ENCODE measurements at regions not wholly inside any gene's neighbourhood (a gene's known extent, or its start where the extent isn't known, plus 50 kb on each side); places are given as distances from the start of the nearest gene placed in this dataset.

GRCh38 chr13:97139691-97140090, 82.4 kb upstream of the MBNL2 start:
- DNase-seq = no peak

DNA sequence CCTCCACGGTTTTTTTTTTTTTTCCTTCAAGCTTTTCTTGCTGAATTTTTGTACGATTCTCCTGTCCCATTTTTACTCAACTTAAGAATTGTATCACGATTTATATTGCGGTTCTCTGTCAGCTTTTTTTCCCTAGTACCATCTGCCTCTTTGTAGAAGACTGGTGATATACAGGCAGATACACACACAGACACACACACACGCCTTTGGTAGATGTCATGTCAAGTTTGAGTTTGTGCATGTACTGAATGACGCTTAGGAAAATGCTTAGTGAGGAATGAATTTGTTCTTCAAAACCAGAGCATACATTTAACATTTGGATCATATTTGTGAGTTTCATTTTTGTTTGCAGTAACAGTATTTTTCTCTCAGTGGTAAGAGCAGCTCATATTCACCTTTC, 82.0 kb upstream of the MBNL2 start:
- DNase-seq = no peak

DNA sequence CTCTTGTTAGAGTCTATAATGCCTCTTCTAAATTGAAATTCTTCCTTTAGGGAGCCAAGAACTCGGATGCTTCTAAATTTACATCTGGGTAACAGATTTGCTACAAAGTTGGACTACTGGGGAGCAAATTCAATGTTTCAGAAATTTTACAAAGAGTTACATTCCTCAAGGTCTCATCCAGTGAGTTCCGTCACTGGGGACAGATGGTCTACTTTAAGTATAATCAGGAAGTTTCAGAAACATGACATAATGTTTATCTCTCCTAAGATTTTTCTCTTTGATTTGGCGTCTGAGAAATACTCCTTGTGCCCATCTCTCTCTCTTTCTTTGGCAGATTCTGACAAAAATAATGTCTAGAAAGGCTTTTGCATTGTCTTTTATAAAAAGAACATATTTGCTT, 81.5 kb upstream of the MBNL2 start:
- no peak for DNase-seq

- no peak for DNase-seq
Measured at GRCh38 chr13:97141097-97141496, 81.0 kb upstream of the MBNL2 start.

DNA sequence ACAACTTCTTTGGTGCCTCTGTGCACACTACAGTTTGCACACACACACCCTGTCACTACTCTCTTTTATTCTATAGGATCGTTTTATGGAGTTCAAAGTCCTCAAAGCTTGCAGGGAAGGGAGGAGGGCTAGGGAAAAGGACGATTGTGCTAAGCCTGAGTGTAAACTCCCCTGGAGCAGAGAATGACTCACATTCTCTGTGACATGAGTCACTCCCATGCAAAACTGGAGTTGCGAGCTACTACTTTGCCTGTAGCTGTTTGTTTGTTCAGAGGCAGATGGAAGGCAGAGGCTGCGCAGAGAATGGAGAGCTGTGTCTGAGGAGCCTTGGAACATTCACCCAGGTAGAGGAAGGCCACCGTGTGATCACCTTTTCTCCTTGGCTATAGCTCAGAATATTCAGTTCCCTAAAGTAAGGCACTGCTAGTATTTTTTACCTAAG, 80.5 kb upstream of the MBNL2 start:
- peak; percentile 57 for DNase-seq

DNA sequence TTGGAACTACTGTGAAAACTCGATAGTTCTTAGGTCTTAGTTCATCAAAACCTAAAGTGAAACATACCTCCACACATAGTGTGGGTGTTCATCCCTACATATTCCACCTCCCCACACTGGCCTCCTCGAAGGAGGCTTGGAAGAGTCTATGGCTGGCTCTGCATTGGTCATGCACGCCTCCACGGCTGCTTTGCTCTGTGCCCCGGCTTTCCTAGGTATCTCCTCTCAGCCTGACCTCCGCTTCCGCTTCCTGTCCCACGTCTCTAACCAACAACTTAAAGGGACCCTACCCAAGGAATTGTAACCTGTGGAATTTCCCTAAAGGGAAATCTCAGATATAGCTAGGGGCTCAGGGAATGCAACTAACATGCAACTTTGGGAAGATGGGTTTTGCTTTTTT, 79.7 kb upstream of the MBNL2 start:
- DNase-seq = no peak

DNA sequence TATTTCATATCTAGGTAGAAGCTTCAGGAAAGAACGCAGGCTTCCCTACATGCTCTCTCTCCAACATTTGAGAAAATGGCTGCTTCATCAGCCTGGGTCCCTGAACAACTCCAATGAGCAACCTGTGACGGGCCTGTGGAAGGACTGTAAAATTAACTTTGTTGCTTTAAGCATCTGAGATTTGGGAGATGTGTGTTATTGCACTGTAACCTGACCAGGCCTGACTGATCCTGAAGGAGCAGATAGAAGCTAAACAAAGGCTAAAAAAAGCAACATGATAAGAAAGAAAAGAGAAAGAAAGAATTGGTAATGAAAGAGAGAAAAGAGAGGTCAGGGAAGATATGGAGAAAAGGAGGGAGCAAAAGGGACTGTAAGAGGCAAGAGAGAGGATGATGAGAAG, 77.1 kb upstream of the MBNL2 start:
- no peak for DNase-seq

DNA sequence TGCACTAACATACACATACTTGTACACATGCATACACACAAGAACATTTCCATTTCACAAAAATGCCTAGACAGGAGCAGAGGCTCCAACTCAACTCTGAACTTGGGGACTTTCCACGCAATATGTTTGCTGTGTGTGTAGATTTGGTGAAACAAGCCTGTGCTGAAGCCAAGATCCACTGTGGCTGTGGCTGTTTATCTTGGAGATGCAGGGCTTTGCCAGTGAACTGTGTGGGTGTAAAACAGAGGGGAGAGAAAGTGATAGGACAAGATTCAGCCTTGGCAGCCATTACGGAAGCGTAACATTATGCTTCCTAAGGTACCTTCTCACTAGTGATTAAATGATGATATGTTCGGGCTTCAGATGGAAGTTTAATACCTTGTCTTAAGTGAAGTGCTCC, 73.2 kb upstream of the MBNL2 start:
- no peak for DNase-seq

- no peak for DNase-seq
Measured at GRCh38 chr13:97160421-97160820, 61.7 kb upstream of the MBNL2 start.

DNA sequence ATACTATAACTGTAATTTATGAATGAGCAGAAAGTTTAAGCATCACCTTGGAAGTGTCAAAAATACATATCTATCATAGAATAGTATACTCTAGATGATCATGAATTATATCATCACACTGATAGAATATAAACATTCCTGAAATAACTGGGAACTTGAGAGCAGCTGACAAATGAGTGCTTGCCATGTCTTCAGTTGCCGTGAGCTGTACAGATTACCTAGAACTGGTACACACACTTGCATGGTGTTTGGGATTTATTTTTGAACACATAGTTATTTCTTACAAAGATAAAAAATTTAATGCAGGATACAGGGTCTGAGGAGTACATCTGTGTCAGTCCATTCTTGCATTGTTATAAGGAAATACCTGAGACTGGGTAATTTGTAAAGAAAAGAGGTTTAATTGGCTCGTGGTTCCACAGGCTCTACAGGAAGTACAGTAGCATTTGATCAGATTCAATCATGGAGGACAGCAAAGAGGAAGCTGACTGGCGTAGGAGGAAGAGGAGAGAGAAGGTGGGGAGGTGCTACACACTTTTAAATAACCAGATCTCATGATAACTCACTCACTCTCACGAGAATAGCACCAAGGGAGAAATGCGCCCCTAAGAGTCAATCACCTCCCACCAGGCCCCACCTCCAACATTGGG, 60.4 kb upstream of the MBNL2 start:
- no peak for DNase-seq

DNA sequence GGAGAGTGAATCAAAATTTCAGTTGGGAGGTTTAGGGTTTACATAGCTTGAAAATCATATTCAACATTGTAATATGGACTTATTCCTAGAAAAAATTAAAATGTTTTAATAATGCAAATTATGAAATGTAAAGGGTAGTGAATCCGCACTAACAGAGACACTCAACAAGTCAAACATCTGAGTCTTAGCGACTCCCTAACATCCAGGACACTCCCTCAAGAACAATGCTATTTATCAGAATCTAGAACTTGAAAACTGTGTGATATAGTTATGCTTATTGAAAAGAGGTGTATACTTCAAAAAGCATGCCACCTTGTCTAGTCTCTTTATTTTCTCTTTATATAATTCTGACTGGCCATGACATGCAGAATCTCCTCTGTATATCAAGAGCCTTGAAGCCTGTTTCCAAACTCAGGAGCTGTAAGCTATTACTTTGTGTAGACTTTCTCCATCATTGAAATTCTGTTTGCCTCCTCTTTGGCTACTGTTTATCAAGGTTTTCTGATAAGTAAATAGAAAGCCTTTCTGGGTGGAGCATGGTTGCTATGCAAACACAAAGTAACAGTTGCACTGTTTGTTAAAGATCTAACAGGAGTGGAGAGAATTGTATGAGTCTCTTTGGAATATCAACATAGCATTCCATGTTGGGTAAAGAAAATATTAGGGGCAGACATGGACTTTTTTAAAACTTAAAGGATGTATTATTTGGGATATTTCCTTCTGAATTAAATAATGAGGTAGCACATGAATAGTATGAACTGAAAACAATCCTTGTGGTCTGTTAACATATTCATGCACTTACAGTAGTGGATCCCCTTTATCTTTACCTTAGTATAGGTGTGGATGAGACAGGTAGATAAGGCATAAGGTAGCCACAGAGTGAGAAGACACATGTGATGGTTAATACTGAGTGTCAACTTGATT, 56.4 kb upstream of the MBNL2 start:
- peak; percentile 33 for DNase-seq

DNA sequence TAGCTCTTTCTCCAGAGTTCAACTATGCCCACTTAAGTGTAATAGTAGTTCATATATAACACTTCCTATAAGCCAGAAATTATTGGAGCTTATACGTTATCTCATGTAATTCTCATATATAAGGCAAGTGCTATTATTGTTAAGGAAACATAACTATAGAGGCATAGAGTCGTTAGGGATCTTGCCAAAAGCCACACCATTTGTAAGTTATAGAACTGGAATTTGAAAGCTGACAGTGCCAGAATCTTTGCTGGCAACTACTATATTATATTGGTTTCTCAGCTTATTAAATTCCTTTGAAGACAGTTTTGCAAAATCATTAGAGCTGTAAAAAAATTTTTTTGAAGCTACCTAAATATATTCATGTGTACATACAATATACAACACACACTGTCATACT, 51.0 kb upstream of the MBNL2 start:
- DNase-seq = no peak

Data from NCI-H774 (cell line).